ENCODE measurements at regions not wholly inside any gene's neighbourhood (a gene's known extent, or its start where the extent isn't known, plus 50 kb on each side); places are given as distances from the start of the nearest gene placed in this dataset.

- no peak for DNase-seq (ENCODE audit: low read depth in 4 of 6, low spot score in 6 of 6)
- H3K4me3 ChIP-seq (ENCODE audit: low read depth, low read length) = no peak overlapping the region
- H3K9me3 ChIP-seq (ENCODE audit: control insufficient read depth, insufficient read depth, low read length) = no peaks in the 10 kb centered on the region
- H3K4me1 ChIP-seq (ENCODE audit: control insufficient read depth, insufficient read depth, low read length) = peaks cover 11% of the 10 kb centered on the region
- H3K27ac ChIP-seq (ENCODE audit: low read depth, low read length) = no peak overlapping the region
- WGBS (ENCODE audit: insufficient coverage) = 89% methylated on average over 5 of the region's 5 CpGs
- H3K36me3 ChIP-seq (ENCODE audit: control insufficient read depth, insufficient read depth, low read length) = no peaks in the 10 kb centered on the region
- no peaks in the 10 kb centered on the region for H3K27me3 ChIP-seq (ENCODE audit: control insufficient read depth, insufficient read depth, low read length)
These were observed 50.3 kb downstream of the UTRN start for GRCh38 chr6:144335311-144335861.

GRCh38 chr6:144335914-144336313 lies 50.8 kb downstream of the UTRN start:
- Histone ChIP-seq H3K27ac (ENCODE audit: low read depth, low read length) (no peak overlapping the region), H3K27me3 (ENCODE audit: control insufficient read depth, insufficient read depth, low read length) (no peaks in the 10 kb centered on the region), H3K4me1 (ENCODE audit: control insufficient read depth, insufficient read depth, low read length) (peaks cover 11% of the 10 kb centered on the region), H3K9me3 (ENCODE audit: control insufficient read depth, insufficient read depth, low read length) (no peaks in the 10 kb centered on the region), H3K36me3 (ENCODE audit: control insufficient read depth, insufficient read depth, low read length) (no peaks in the 10 kb centered on the region), H3K4me3 (ENCODE audit: low read depth, low read length) (no peak overlapping the region)
- WGBS (ENCODE audit: insufficient coverage) = 92% methylated on average over 1 of the region's 5 CpGs
- DNase-seq (ENCODE audit: low read depth in 4 of 6, low spot score in 6 of 6) = no peak

GRCh38 chr6:144336900-144337299 lies 51.8 kb downstream of the UTRN start:
- Histone ChIP-seq H3K4me3 (ENCODE audit: low read depth, low read length) (no peak overlapping the region), H3K27ac (ENCODE audit: low read depth, low read length) (no peak overlapping the region), H3K27me3 (ENCODE audit: control insufficient read depth, insufficient read depth, low read length) (no peaks in the 10 kb centered on the region), H3K36me3 (ENCODE audit: control insufficient read depth, insufficient read depth, low read length) (no peaks in the 10 kb centered on the region), H3K9me3 (ENCODE audit: control insufficient read depth, insufficient read depth, low read length) (no peaks in the 10 kb centered on the region), H3K4me1 (ENCODE audit: control insufficient read depth, insufficient read depth, low read length) (peaks cover 5% of the 10 kb centered on the region)
- DNase-seq (ENCODE audit: low read depth in 4 of 6, low spot score in 6 of 6) = no peak
- 100% methylated on average over 2 of the region's 2 CpGs for WGBS (ENCODE audit: insufficient coverage)

- 94% methylated on average over 3 of the region's 6 CpGs for WGBS (ENCODE audit: insufficient coverage)
- Histone ChIP-seq H3K36me3 (ENCODE audit: control insufficient read depth, insufficient read depth, low read length) (no peaks in the 10 kb centered on the region), H3K4me3 (ENCODE audit: low read depth, low read length) (no peak overlapping the region), H3K27ac (ENCODE audit: low read depth, low read length) (no peak overlapping the region), H3K4me1 (ENCODE audit: control insufficient read depth, insufficient read depth, low read length) (peaks cover 5% of the 10 kb centered on the region), H3K27me3 (ENCODE audit: control insufficient read depth, insufficient read depth, low read length) (no peaks in the 10 kb centered on the region), H3K9me3 (ENCODE audit: control insufficient read depth, insufficient read depth, low read length) (no peaks in the 10 kb centered on the region)
- no peak for DNase-seq (ENCODE audit: low read depth in 4 of 6, low spot score in 6 of 6)
These were observed 53.3 kb downstream of the UTRN start for GRCh38 chr6:144338474-144338873.

- no peak for DNase-seq (ENCODE audit: low read depth in 4 of 6, low spot score in 6 of 6)
- Histone ChIP-seq H3K4me1 (ENCODE audit: control insufficient read depth, insufficient read depth, low read length) (peaks cover 5% of the 10 kb centered on the region), H3K9me3 (ENCODE audit: control insufficient read depth, insufficient read depth, low read length) (no peaks in the 10 kb centered on the region), H3K4me3 (ENCODE audit: low read depth, low read length) (no peak overlapping the region), H3K36me3 (ENCODE audit: control insufficient read depth, insufficient read depth, low read length) (no peaks in the 10 kb centered on the region), H3K27me3 (ENCODE audit: control insufficient read depth, insufficient read depth, low read length) (no peaks in the 10 kb centered on the region), H3K27ac (ENCODE audit: low read depth, low read length) (no peak overlapping the region)
These were observed 54.0 kb downstream of the UTRN start for GRCh38 chr6:144338951-144339700.

- Histone ChIP-seq H3K27ac (ENCODE audit: low read depth, low read length) (no peak overlapping the region), H3K4me1 (ENCODE audit: control insufficient read depth, insufficient read depth, low read length) (peaks cover 5% of the 10 kb centered on the region), H3K9me3 (ENCODE audit: control insufficient read depth, insufficient read depth, low read length) (no peaks in the 10 kb centered on the region), H3K4me3 (ENCODE audit: low read depth, low read length) (no peak overlapping the region), H3K36me3 (ENCODE audit: control insufficient read depth, insufficient read depth, low read length) (no peaks in the 10 kb centered on the region), H3K27me3 (ENCODE audit: control insufficient read depth, insufficient read depth, low read length) (no peaks in the 10 kb centered on the region)
- DNase-seq (ENCODE audit: low read depth in 4 of 6, low spot score in 6 of 6) = no peak
- 94% methylated on average over 11 of the region's 12 CpGs for WGBS (ENCODE audit: insufficient coverage)
These were observed 54.8 kb downstream of the UTRN start for GRCh38 chr6:144339859-144340452.

GRCh38 chr6:144340541-144341371 lies 55.6 kb downstream of the UTRN start:
- no peak overlapping the region for H3K4me3 ChIP-seq (ENCODE audit: low read depth, low read length)
- peak in 1 of 6 donors; percentile 37 for DNase-seq (ENCODE audit: low read depth in 4 of 6, low spot score in 6 of 6)
- no peaks in the 10 kb centered on the region for H3K9me3 ChIP-seq (ENCODE audit: control insufficient read depth, insufficient read depth, low read length)
- no CpG with 5 or more reads among the region's 5 CpGs for WGBS (ENCODE audit: insufficient coverage)
- no peak overlapping the region for H3K27ac ChIP-seq (ENCODE audit: low read depth, low read length)
- H3K36me3 ChIP-seq (ENCODE audit: control insufficient read depth, insufficient read depth, low read length) = no peaks in the 10 kb centered on the region
- H3K27me3 ChIP-seq (ENCODE audit: control insufficient read depth, insufficient read depth, low read length) = no peaks in the 10 kb centered on the region
- H3K4me1 ChIP-seq (ENCODE audit: control insufficient read depth, insufficient read depth, low read length) = peaks cover 5% of the 10 kb centered on the region

- WGBS (ENCODE audit: insufficient coverage) = no CpG with 5 or more reads among the region's 5 CpGs
- Histone ChIP-seq H3K36me3 (ENCODE audit: control insufficient read depth, insufficient read depth, low read length) (no peaks in the 10 kb centered on the region), H3K9me3 (ENCODE audit: control insufficient read depth, insufficient read depth, low read length) (no peaks in the 10 kb centered on the region), H3K4me1 (ENCODE audit: control insufficient read depth, insufficient read depth, low read length) (peaks cover 5% of the 10 kb centered on the region), H3K4me3 (ENCODE audit: low read depth, low read length) (no peak overlapping the region), H3K27me3 (ENCODE audit: control insufficient read depth, insufficient read depth, low read length) (no peaks in the 10 kb centered on the region), H3K27ac (ENCODE audit: low read depth, low read length) (no peak overlapping the region)
- no peak for DNase-seq (ENCODE audit: low read depth in 4 of 6, low spot score in 6 of 6)
These were observed 56.8 kb downstream of the UTRN start for GRCh38 chr6:144341831-144342527.

- H3K27ac ChIP-seq (ENCODE audit: low read depth, low read length) = peak overlapping the region; percentile 3
- H3K4me3 ChIP-seq (ENCODE audit: low read depth, low read length) = no peak overlapping the region
- WGBS (ENCODE audit: insufficient coverage) = 79% methylated on average over 4 of the region's 10 CpGs
- H3K36me3 ChIP-seq (ENCODE audit: control insufficient read depth, insufficient read depth, low read length) = no peaks in the 10 kb centered on the region
- no peaks in the 10 kb centered on the region for H3K9me3 ChIP-seq (ENCODE audit: control insufficient read depth, insufficient read depth, low read length)
- DNase-seq (ENCODE audit: low read depth in 4 of 6, low spot score in 6 of 6) = no peak
- H3K4me1 ChIP-seq (ENCODE audit: control insufficient read depth, insufficient read depth, low read length) = peaks cover 5% of the 10 kb centered on the region
- no peaks in the 10 kb centered on the region for H3K27me3 ChIP-seq (ENCODE audit: control insufficient read depth, insufficient read depth, low read length)
These were observed 58.7 kb downstream of the UTRN start for GRCh38 chr6:144343701-144344428.
